ENCODE measurements at regions not wholly inside any gene's neighbourhood (a gene's known extent, or its start where the extent isn't known, plus 50 kb on each side); places are given as distances from the start of the nearest gene placed in this dataset.

DNA sequence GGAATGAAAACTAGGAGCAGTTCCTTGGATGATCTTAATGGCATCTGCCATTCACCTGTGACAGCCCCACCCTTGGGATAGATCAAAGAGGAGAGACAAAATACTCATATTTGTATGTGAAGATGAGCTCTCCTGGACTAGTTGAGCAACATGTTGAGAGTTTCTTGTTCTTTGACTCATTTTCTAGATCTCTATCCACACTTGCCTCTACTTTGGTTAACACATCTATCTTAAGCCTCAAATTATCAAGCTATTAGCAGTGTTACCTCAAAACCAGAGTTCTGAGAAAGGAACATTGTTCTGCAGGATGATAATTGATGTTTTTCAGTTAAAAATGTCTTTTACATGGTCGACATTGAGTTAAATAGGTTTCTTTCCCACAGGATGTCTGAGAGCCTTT lies 94.2 kb upstream of the TEX13D start:
- TF ChIP-seq, protein P1, sequence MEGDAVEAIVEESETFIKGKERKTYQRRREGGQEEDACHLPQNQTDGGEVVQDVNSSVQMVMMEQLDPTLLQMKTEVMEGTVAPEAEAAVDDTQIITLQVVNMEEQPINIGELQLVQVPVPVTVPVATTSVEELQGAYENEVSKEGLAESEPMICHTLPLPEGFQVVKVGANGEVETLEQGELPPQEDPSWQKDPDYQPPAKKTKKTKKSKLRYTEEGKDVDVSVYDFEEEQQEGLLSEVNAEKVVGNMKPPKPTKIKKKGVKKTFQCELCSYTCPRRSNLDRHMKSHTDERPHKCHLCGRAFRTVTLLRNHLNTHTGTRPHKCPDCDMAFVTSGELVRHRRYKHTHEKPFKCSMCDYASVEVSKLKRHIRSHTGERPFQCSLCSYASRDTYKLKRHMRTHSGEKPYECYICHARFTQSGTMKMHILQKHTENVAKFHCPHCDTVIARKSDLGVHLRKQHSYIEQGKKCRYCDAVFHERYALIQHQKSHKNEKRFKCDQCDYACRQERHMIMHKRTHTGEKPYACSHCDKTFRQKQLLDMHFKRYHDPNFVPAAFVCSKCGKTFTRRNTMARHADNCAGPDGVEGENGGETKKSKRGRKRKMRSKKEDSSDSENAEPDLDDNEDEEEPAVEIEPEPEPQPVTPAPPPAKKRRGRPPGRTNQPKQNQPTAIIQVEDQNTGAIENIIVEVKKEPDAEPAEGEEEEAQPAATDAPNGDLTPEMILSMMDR (IDR thresholded peaks at IDR 0.05), result no peak
- Histone ChIP-seq H3K4me3 (no peak overlapping the region), H3K9me3 (no peaks in the 10 kb centered on the region), H3K4me1 (ENCODE audit: low read depth) (no peaks in the 10 kb centered on the region), H3K36me3 (ENCODE audit: low read depth) (no peaks in the 10 kb centered on the region)
- intact Hi-C loops (cut with DNase I, micrococcal nuclease), result no loop called here
- ATAC-seq (no peak), DNase-seq (no peak)

DNA sequence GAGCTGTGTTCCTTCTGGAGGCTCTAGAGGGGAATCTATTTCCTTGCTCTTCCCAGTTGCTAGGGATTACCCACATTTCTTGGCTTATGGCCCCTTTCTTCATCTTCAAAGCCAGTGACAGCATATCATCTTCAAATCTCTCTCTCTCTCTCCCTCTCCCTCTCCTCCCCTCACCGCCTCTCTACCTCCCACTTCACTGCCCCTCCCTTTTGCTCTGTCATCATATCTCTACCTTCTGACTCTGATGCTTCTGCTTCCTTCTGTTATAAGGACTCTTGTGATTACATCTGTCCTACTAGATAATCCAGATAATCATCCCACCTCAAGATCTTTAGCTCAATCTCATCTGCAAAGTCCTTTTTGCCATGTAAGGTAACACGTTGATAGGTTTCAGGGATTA lies 93.1 kb upstream of the TEX13D start:
- no peak for ATAC-seq
- H3K9me3 ChIP-seq, result no peaks in the 10 kb centered on the region
- intact Hi-C loops (cut with DNase I, micrococcal nuclease), result no loop called here
- no peak for DNase-seq
- H3K4me3 ChIP-seq, result no peak overlapping the region
- TF ChIP-seq, protein P1 (IDR thresholded peaks at IDR 0.05), result no peak
- H3K36me3 ChIP-seq (ENCODE audit: low read depth), result no peaks in the 10 kb centered on the region
- no peaks in the 10 kb centered on the region for H3K4me1 ChIP-seq (ENCODE audit: low read depth)

DNA sequence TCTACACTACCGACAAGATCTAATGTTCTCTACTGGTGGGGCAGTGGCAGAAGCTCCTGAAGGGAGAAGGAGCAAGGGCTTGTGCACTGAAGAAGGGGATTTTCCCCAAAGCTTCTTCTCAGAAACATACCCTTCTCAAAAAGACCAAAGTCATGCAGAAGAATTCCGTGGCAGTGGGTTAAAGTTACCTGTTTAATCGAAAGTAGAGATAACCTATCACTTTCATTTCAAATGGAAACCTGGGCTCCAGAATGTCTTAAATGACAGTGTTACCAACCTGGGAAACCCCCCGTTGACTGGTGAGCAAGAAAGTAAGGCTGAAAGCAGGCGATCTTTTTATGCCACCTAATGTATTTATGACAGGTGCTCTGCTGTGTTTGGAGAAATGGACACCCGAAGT lies 92.5 kb upstream of the TEX13D start:
- Histone ChIP-seq H3K4me3 (no peak overlapping the region), H3K9me3 (no peaks in the 10 kb centered on the region), H3K36me3 (ENCODE audit: low read depth) (no peaks in the 10 kb centered on the region), H3K4me1 (ENCODE audit: low read depth) (no peaks in the 10 kb centered on the region)
- intact Hi-C loops (cut with DNase I, micrococcal nuclease), result no loop called here
- TF ChIP-seq, protein P1 (IDR thresholded peaks at IDR 0.05), result no peak
- ATAC-seq (no peak), DNase-seq (no peak)

DNA sequence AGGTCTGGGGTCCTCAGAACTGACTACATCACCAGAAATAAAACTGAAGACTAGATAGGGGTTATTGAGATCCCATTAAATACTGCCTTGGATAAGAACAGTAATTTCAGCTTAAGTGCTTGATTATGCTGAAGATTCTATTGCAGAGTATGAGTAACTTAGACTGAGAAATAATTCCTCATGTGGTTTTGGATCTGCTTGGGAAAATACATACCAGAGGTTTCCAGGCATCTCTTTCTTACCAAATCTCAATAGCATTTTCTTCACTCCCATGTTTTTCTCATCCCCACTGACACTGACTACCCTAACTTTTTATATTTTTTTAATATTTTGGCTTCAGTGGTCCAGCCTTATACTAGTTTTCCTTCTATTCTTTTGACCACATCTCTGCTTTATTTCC lies 92.0 kb upstream of the TEX13D start:
- H3K9me3 ChIP-seq, result no peaks in the 10 kb centered on the region
- no peaks in the 10 kb centered on the region for H3K4me1 ChIP-seq (ENCODE audit: low read depth)
- H3K36me3 ChIP-seq (ENCODE audit: low read depth), result no peaks in the 10 kb centered on the region
- intact Hi-C loops (cut with DNase I, micrococcal nuclease), result no loop called here
- no peak for DNase-seq
- no peak overlapping the region for H3K4me3 ChIP-seq
- TF ChIP-seq, protein P1 (IDR thresholded peaks at IDR 0.05), result no peak
- no peak for ATAC-seq

DNA sequence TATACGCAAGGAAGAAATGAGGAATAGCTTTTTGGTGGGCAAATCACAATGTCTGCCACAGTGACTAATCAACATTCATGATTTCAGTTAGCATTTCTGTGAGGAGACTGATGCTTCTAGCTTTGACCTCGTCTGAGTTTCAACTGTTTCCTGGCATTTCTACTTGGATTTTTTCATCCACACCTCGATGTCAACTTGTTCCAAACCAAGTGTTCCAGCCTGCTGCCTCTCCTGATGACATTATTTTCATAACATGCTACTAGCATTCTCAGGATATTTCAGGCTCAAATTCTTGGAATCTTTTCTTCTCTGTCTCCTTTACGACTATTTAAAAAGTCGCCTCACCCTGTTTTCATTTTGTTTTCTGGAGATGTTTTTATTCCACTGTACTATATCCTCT lies 90.3 kb upstream of the TEX13D start:
- TF ChIP-seq, protein P1 (IDR thresholded peaks at IDR 0.05), result no peak
- H3K4me3 ChIP-seq, result no peak overlapping the region
- DNase-seq (no peak), ATAC-seq (no peak)
- H3K9me3 ChIP-seq, result no peaks in the 10 kb centered on the region
- H3K4me1 ChIP-seq (ENCODE audit: low read depth), result no peaks in the 10 kb centered on the region
- intact Hi-C loops (cut with DNase I, micrococcal nuclease), result no loop called here
- no peaks in the 10 kb centered on the region for H3K36me3 ChIP-seq (ENCODE audit: low read depth)

DNA sequence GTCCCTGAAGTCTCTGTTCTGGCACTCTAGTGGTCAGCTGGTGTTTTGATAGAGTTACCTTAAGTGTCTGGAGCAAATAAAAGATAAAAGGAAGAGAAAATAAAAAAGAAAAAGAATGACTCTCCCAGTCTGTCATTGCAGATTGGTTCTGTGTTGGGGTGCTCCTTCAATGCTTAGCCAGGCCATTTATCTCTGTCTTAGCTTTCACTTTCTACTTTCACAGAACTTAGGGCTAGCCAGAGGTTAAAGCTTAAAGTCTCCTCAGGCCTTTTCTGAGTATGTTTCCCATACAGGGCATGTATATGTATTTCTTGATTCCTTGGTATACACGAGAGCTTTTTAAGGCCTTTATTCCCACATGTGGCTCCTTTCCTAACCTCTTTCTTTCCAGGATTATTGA lies 83.1 kb upstream of the TEX13D start:
- no peak for ATAC-seq
- TF ChIP-seq, protein P1 (IDR thresholded peaks at IDR 0.05), result no peak
- H3K4me1 ChIP-seq (ENCODE audit: low read depth), result no peaks in the 10 kb centered on the region
- intact Hi-C loops (cut with DNase I, micrococcal nuclease), result no loop called here
- H3K36me3 ChIP-seq (ENCODE audit: low read depth), result no peaks in the 10 kb centered on the region
- H3K4me3 ChIP-seq, result no peak overlapping the region
- H3K9me3 ChIP-seq, result no peaks in the 10 kb centered on the region
- DNase-seq, result no peak
